MM.1S (cell line): ENCODE measurements at regions not wholly inside any gene's neighbourhood (a gene's known extent, or its start where the extent isn't known, plus 50 kb on each side); places are given as distances from the start of the nearest gene placed in this dataset.

Experiments
- DNase-seq: peaks from one replicate; pipeline ENCODE4 v3.0.0-alpha.2; 2015
- H2AFZ ChIP-seq: fragments of 300-600 bp; sonication (generic); 2 replicates; pipeline ENCODE4 v1.6.0; 2016; ENCODE audit warnings: antibody characterized with exemption, low read length
- H3F3A ChIP-seq: fragments of 300-600 bp; sonication (generic); 2 replicates; pipeline ENCODE4 v1.6.1; 2016; ENCODE audit warnings: mild to moderate bottlenecking, antibody characterized with exemption, low read length, moderate library complexity, mixed read lengths; ENCODE audit not compliant: insufficient read depth
- H3K27ac ChIP-seq: fragments of 300-600 bp; sonication (generic); 2 replicates; pipeline ENCODE4 v1.5.1; 2016; ENCODE audit warnings: mild to moderate bottlenecking, low read length
- H3K27me3 ChIP-seq: fragments of 300-600 bp; sonication (generic); replicated peaks from 2 replicates; pipeline ENCODE4 v1.6.0; 2016; ENCODE audit warnings: low read length; ENCODE audit not compliant: insufficient read depth
- H3K36me3 ChIP-seq: fragments of 300-600 bp; sonication (generic); replicated peaks from 2 replicates; pipeline ENCODE4 v1.6.1; 2016; ENCODE audit warnings: mild to moderate bottlenecking, low read length, mixed read lengths; ENCODE audit not compliant: insufficient read depth
- H3K4me1 ChIP-seq: fragments of 300-600 bp; sonication (generic); 2 replicates; pipeline ENCODE4 v1.6.1; 2016; ENCODE audit warnings: low read length, mixed read lengths
- H3K4me2 ChIP-seq: fragments of 300-600 bp; sonication (generic); 2 replicates; pipeline ENCODE4 v1.6.0; 2016; ENCODE audit warnings: low read depth, low read length
- H3K4me3 ChIP-seq: fragments of 300-600 bp; sonication (generic); 2 replicates; pipeline ENCODE4 v1.5.1; 2016; ENCODE audit warnings: low read length, mixed read lengths
- H3K79me2 ChIP-seq: fragments of 300-600 bp; sonication (generic); 2 replicates; pipeline ENCODE4 v1.6.1; 2016; ENCODE audit warnings: mixed run types, low read length, mixed read lengths
- H3K9ac ChIP-seq: fragments of 300-600 bp; sonication (generic); 2 replicates; pipeline ENCODE4 v1.6.1; 2016; ENCODE audit warnings: low read length, mixed read lengths
- H3K9me2 ChIP-seq: fragments of 300-600 bp; sonication (generic); replicated peaks from 2 replicates; pipeline ENCODE4 v1.6.1; 2016; ENCODE audit warnings: mild to moderate bottlenecking, low read length, mixed read lengths; ENCODE audit not compliant: insufficient read depth
- H3K9me3 ChIP-seq: fragments of 300-600 bp; sonication (generic); replicated peaks from 2 replicates; pipeline ENCODE4 v1.6.1; 2016; ENCODE audit warnings: mild to moderate bottlenecking, low read length, mixed read lengths; ENCODE audit not compliant: insufficient read depth
- H4K20me1 ChIP-seq: fragments of 300-600 bp; sonication (generic); 2 replicates; pipeline ENCODE4 v1.6.1; 2016; ENCODE audit warnings: mild to moderate bottlenecking, low read length, moderate library complexity, mixed read lengths; ENCODE audit not compliant: insufficient read depth
- EZH2 ChIP-seq: fragments of 300-600 bp; sonication (generic); optimal IDR thresholded peaks from 2 replicates; pipeline ENCODE3; 2017; ENCODE audit warnings: low read depth, mild to moderate bottlenecking, antibody characterized with exemption, low read length, mixed read lengths
- EZH2phosphoT487 ChIP-seq: fragments of 300-600 bp; sonication (generic); IDR thresholded peaks from 2 replicates; pipeline ENCODE4 v1.6.1; 2018; ENCODE audit warnings: antibody characterized with exemption, low read length
- TF ChIP-seq, protein P1 (sequence below): fragments of 300-600 bp; sonication (generic); IDR thresholded peaks from 2 replicates; pipeline ENCODE4 v1.5.1; 2016; ENCODE audit warnings: antibody characterized with exemption, low read length, mixed read lengths

DNA sequence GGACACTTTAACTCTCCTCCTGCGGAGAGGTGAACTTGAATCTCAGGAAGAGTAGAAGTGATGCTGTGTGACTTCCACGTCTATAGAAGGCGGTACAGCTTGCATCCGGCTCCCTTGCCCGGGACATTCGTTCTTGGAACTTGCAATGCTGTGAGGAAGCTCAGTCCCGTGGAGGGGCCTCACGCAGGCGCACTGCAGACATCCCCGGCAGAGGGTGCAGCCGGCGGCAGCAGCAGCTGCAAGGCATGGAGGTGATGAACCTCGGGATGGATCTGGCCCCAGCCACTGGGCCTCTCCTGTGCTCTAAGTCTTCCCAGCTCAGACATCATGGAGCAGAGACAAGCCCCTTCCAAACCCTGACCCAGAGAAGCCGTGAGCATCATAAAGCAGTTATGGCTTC is 61.8 kb upstream of the SOD1 start:
- Histone ChIP-seq H4K20me1 (no peaks in the 10 kb centered on the region), H3K4me1 (no peaks in the 10 kb centered on the region), H3K4me3 (no peak overlapping the region), H3K9me2 (no peaks in the 10 kb centered on the region), H3K27ac (no peak overlapping the region), H3K79me2 (no peaks in the 10 kb centered on the region), H3F3A (no peaks in the 10 kb centered on the region), H3K9ac (no peak overlapping the region), H3K36me3 (no peaks in the 10 kb centered on the region), H3K9me3 (no peaks in the 10 kb centered on the region), H2AFZ (no peak overlapping the region), H3K27me3 (no peaks in the 10 kb centered on the region), H3K4me2 (no peak overlapping the region)
- no peak for DNase-seq
- TF ChIP-seq EZH2phosphoT487 (no peak), EZH2 (no peak)
- TF ChIP-seq, protein P1, sequence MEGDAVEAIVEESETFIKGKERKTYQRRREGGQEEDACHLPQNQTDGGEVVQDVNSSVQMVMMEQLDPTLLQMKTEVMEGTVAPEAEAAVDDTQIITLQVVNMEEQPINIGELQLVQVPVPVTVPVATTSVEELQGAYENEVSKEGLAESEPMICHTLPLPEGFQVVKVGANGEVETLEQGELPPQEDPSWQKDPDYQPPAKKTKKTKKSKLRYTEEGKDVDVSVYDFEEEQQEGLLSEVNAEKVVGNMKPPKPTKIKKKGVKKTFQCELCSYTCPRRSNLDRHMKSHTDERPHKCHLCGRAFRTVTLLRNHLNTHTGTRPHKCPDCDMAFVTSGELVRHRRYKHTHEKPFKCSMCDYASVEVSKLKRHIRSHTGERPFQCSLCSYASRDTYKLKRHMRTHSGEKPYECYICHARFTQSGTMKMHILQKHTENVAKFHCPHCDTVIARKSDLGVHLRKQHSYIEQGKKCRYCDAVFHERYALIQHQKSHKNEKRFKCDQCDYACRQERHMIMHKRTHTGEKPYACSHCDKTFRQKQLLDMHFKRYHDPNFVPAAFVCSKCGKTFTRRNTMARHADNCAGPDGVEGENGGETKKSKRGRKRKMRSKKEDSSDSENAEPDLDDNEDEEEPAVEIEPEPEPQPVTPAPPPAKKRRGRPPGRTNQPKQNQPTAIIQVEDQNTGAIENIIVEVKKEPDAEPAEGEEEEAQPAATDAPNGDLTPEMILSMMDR: no peak

DNA sequence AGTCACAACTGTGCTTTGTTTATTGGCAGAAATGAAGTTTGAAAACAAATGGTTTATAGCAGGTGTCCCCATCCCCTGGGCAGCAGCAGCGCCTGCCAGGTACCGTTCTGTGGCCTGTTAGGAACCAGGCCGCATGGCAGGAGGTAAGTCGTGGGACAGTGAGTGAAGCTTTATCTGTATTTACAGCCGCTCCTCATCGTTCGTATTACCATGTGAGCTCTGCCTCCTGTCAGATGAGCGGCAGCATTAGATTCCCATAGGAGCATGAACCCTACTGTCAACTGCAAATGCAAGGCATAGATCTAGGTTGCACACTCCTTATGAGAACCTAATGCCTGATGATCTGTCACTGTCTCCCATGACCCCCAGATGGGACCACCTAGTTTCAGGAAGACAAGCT is 63.4 kb upstream of the SOD1 start:
- Histone ChIP-seq H3K4me1 (no peaks in the 10 kb centered on the region), H3K4me3 (no peak overlapping the region), H3K9ac (no peak overlapping the region), H3K36me3 (no peaks in the 10 kb centered on the region), H3K9me2 (no peaks in the 10 kb centered on the region), H3K27me3 (no peaks in the 10 kb centered on the region), H3K9me3 (no peaks in the 10 kb centered on the region), H3K79me2 (no peaks in the 10 kb centered on the region), H3K27ac (no peak overlapping the region), H3F3A (no peaks in the 10 kb centered on the region), H4K20me1 (no peaks in the 10 kb centered on the region), H3K4me2 (no peak overlapping the region), H2AFZ (no peak overlapping the region)
- no peak for TF ChIP-seq EZH2
- TF ChIP-seq, protein P1: no peak
- no peak for TF ChIP-seq EZH2phosphoT487
- no peak for DNase-seq

DNA sequence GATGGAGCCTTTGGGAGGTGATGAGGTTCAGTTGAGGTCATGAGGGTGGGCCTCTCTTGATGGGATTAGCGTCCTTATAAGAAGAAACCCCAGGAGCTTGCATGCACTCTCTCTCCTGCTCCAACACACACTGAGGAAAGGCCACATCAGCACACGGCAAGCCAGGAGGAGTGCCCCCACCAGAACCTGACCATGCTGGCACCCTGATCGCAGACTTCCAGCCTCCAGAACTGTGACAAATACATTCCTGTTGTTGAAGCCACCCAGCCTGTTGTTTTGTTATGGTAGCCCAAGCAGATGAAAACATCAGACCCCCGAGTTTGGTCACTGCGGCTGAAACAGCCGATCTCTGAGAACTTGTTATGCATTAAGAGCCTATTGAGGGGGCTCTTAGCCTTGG is 64.8 kb upstream of the SOD1 start:
- no peaks in the 10 kb centered on the region for H3K79me2 ChIP-seq

More for the DNA sequence above, 64.8 kb upstream of the SOD1 start:
- Histone ChIP-seq H4K20me1 (no peaks in the 10 kb centered on the region), H3K27ac (no peak overlapping the region), H3K27me3 (no peaks in the 10 kb centered on the region), H3K9me3 (no peaks in the 10 kb centered on the region), H3K4me3 (no peak overlapping the region), H3K4me2 (no peak overlapping the region), H3K4me1 (no peaks in the 10 kb centered on the region), H3F3A (no peaks in the 10 kb centered on the region), H2AFZ (no peak overlapping the region), H3K9me2 (no peaks in the 10 kb centered on the region), H3K36me3 (no peaks in the 10 kb centered on the region), H3K9ac (no peak overlapping the region)
- no peak for DNase-seq
- TF ChIP-seq, protein P1: no peak
- TF ChIP-seq EZH2: no peak
- no peak for TF ChIP-seq EZH2phosphoT487
